Activated CD4-positive, CD25-positive, alpha-beta regulatory T cell treated with anti-CD3 and anti-CD28 coated beads, Interleukin-2, amount 50 U/mL, for 24 hours (primary cell): ENCODE measurements at regions not wholly inside any gene's neighbourhood (a gene's known extent, or its start where the extent isn't known, plus 50 kb on each side); places are given as distances from the start of the nearest gene placed in this dataset.
"Not testable (repeated sequence)": the region's sequence is repeated elsewhere in the genome, so short reads cannot be mapped to it uniquely, and the experiment has no call there.

ENCODE experiments used
- ATAC-seq, 2 donors: fragments of 150-1000 bp; cut with Tn5 transposase; one replicate each; pipeline ENCODE4 v1.10.0; 2021; ENCODE audit warnings: mild to moderate bottlenecking in 1 of 2, moderate library complexity in 1 of 2

DNA sequence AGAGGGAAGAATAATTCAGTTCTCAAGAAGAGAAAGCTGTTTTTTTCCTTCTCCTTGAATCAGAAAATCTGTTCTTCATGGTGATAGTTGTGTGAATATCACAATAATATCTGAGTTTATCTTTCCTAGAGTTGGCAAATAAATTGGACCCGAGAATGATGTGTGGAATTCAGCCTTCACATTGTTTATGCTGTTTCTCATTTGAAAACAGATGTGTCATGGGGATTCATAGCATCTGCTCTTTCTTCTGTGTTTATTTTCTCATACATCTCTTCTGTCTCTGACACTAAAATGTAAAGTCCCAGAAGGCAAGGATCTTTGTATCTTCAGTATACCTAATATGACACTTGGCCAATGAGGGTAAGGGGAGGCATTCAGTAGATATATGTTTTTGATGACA, 103.6 kb upstream of the SGK1 start:
- no peak for ATAC-seq

DNA sequence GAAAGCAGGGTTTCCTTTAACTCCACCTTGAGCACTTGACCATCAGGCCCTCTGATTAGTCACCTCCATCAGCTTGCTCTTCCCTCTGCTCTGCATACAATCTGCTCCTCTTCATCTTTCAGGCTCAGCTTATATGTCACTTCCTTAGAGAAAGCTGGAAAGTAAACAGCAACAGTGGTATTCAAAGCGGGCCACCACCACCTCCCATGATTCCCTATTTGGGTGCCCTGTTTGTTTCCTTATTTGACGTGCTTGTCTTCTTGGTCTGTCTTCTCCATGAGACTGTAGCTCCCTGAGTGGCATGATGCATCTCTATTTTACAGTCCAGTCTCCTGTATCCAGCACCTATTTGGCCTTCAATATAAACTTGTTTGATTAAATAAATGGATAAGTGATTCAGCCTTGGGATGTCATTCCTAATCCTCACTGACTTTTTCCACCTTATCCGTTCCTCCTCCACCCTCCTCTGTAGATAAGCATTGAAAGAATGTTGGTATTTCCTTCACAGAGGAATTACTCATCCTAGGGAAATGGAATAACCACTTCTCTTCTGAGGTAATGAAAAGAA, 102.8 kb upstream of the SGK1 start:
- no peak for ATAC-seq

DNA sequence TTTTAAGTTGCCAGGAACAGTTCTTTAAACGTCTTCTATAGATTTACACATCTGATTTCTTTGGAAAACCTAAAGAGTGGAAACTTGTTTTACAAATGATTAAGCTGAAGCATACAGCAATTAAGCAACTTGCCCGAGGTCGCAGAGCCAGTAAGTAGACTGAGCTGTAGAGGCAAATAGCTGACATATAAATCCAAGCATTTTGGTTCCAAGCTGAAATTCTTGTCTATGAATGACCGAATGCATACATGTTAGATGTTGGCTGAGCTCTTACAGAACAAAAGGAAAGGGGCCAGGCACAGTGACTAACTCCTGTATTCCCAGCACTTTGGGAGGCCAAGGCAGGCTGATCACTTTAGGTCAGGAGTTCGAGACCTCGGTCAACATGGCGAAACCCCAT, 101.8 kb upstream of the SGK1 start:
- no peak for ATAC-seq

DNA sequence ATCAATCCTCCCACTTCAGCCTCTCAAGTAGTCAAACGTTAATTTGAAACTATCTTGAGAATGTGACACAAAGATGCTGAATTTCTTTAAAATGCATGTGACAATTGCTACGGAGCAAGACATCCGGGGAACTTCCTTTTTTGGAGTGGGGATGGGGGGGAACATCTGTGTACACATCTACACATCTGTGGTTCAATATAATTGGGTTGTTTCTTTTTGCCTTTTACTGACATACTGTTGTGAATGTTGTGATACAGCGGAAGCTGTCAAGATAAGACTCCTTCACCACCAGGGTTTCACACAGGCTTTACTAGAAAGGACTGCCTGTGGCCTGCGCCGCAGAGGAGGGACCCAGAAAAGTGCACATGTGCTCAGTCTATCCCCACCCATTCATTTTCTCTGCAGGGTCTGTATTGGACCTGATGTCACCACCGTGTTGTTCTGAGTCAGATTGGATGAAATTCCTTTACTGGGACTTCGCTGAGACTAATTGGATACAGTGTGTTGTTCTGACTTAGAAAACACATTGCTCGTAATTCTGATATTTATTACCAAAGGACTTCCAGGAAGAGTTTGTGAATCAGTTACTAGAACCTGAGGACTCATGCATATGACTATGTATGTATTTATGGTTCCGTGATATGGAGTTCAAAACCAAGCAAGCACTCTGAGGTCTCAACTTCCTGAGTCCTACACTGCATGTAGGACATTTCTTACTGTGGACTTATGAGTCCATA, 98.7 kb upstream of the SGK1 start:
- ATAC-seq, result peak; percentile 74 to 83

DNA sequence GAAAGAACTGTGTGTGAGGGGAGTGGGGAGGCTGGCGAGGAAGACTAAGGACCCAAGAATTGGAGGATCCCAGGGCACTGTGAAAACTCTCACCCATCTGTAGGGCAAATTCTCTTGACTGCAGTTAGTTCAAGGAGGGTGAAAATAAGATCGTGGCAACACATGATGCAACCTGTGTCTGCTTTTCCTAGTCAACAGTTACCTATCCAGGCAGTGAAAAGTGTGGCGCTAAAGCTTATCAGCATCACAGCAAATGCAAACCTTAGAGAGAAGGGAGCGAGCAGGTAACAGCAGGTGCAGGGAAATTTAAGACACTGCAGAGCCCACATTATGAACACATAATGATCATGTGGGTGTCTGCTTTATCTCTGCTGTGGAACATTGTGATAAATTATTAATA, 97.7 kb upstream of the SGK1 start:
- no peak for ATAC-seq

DNA sequence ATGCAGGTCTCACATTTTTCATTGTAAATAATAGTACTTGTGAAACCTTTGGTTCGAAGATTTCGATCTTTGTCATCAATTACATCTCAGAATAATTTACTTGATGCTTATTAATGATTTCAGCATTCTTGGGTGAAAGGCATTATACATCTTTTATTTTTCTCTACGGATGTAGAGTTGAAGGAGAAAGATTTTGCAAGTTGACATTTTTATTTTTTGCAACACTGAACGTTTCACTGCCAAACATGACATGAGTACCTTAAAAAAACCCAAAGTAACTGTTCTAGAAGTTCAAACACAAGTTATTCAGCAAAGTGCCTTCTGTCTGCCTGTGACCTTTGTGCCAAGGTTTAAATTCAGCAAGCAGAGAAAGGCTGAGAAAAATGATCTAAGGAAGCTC, 97.3 kb upstream of the SGK1 start:
- no peak for ATAC-seq

DNA sequence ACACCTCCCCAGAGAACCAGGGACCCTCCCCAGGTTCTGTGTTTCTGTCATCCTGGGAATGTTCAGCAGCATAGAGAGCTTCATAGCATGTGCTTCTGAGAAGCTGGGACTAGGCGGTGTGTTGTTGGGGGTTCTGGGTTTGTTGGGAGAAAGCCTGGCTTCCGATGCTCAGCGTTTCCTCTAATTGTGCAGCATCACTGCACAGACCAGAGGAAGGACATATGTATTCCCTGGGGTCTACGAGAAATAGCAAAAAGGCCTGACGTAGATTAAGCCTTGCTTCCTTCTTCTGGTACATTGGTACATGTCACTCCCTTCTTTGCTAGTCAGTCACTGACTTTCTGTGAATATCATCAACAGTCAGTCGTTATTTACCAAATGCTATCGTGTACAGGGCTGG, 96.9 kb upstream of the SGK1 start:
- ATAC-seq, result no peak

DNA sequence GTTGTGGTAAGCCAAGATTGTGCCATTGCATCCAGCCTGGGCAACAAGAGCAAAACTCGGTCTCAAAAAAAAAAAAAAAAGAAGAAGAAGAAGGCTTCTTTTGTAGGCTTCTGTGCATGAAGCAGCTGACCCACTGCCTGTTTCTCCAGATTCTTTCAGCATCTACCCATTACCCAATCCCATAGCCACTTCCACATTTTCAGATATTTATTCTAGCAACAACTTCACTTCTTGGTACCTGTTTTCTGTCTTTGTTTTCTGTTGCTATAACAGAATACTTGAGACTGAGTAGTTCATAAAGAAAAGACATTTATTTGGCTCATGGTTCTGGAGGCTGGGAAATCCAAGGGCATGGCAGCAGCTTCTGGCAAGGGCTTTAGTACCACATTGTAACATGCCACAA, 95.3 kb upstream of the SGK1 start:
- no peak for ATAC-seq

DNA sequence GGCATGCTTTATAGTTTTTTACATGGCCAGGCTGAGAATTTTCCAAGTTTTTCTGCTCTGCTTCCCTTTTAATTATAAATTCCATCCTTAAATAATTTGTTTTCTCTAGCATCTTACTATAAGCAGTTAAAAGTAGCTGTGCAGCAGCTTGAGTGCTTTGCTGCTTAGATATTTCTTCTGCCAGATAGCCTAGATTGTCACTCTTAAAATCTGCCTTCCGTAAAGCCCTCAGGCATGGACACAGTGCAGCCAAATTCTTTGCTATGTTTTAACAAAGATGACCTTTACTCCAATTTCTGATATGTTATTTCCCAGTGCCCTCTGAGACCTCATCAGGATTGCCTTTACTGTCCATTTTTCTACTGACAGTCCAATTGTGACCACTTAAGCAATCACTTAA, 92.6 kb upstream of the SGK1 start:
- ATAC-seq, result no peak

DNA sequence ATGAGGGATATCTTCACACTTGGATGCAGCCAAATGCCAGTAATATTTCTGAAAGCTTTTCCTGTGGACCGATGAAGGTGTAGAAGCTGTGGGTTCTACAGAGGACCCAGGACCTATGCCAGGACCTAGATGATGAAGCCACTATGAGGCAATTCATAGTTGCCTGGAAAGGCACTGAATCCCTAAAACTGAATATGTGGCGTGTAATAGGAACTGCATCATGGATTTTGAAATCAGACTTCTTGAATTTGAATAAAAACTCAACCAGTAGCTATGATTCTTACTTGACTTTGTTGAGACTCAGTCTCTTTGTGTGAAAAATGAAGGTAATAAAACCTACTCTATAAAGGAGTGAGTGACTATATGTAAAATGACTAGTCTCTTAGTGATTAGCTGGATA, 89.9 kb upstream of the SGK1 start:
- ATAC-seq, result no peak

DNA sequence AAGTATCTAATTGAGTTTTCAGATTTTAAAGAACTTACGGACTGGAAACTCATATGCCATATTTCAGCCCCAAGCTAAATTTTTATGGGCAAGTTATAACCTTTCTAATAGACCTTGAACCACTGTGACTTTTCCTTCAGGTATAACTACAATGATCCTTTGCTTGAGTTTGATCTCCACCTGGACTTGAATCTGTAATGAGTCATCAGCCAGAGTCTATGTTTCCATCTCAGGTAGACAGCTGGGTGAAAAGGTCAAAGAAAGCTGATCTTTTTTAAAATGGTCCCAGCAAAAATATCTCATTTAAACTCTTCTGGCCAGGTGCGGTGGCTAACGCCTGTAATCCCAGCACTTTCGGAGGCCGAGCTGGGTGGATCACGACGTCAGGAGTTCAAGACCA, 88.4 kb upstream of the SGK1 start:
- ATAC-seq, result no peak

DNA sequence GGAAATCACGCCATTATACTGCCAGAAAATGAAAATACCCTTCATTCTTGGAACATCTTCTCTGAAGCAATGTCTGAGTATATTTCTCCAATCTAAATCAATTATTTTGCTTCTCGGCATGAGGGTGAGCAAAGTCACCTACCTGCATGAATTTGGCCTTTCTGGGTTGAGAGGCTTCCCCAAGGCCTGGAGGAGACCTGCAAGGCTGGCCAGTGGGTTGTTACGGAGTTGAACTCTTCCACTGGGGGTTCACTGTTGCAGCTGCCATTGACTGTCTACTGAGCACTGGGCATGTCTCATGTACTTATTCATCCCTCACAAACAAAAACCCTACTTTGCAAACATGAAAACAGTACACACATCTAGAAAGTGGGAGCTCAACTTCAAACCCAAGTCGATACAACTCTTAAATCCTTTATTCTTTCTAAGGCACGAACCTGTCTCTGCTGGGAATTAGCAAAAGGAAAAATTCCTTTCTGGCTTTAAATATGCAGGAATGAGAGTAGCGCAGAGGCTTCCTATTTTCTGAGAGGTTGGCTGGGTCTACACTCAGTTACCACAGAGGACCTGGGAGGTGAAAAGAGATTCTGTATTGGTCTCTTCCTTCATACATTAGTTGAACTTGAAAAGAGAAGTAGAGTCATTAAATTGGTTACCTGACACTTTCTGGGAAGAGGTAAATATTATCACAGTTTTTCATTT, 87.6 kb upstream of the SGK1 start:
- no peak for ATAC-seq

DNA sequence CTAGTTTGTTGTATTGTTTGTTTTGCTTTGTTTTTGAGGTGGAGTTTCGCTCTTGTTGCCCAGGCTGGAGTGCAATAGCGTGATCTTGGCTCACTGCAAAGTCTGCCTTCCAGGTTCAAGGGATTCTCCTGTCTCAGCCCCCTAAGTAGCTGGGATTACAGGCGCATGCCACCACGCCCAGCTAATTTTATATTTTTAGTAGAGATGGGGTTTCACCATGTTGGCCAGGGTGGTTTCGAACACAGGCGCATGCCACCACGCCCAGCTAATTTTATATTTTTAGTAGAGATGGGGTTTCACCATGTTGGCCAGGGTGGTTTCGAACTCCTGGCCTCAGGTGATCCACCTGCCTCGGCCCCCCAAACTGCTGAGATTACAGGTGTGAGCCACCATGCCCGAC, 85.4 kb upstream of the SGK1 start:
- ATAC-seq, result not testable (repeated sequence)

DNA sequence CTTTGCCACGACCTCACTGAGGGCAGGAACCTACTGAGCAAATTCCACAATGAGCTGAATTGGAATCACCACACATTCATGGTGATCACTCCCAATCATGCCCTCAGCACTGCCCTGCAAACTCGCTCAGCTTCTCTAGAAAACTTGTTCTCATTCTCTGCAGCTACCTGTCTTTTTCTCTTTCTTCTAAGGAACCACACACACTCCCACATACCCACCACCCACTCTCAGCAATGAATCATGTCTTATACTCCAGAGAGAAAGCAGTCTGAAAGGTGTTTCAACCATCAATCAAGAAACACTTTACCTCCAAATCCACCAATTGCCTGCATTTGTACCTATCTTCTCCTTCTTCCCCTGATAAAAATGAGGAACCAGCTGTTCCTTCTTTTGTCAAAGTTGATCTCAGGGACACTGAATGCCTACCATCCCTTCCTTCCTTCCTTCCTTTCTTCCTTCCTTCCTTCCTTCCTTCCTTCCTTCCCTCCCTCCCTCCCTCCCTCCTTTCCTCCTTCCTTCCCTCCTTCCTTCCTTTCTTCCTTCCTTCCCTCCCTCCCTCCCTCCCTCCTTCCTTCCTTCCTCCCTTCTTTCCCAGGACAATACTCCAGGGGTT, 84.6 kb upstream of the SGK1 start:
- peak in 1 of 2 donors; percentile 36 for ATAC-seq

DNA sequence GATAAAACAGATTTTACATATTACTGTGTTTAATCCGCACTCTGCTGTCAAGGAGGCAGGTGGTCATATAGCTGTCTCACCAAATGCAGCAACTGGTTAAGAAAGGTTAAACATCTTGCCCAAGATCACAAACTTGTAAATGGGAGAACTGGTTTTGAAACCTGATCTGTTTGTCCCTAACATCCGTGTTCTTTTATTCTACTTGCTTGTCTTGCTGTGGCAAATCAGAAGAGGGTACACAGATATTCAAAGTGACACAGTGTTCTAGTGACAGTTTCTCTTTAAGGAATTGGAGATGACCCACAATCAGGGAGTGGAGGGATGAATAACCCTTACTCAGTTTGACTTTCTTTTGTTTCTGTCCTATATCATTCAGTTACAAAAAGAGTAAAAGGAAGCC, 83.0 kb upstream of the SGK1 start:
- no peak for ATAC-seq

DNA sequence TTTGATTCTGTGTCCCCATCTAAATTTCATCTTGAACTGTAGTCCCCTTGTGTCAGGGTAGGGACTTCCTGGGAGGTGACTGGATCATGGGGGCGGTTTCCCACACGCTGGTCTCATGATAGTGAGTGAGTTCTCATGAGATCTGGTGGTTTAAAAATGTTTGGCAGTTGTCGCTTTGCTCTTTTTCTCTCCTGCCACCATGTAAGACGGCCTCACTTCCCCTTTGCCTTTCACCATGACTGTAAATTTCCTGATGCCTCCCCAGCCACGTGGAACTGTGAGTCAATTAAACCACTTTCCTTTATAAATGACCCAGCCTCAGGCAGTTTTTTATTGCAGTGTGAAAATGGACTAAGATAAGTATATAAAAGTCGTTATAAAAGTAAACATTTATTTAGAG, 80.5 kb upstream of the SGK1 start:
- peak in 1 of 2 donors; percentile 33 for ATAC-seq

DNA sequence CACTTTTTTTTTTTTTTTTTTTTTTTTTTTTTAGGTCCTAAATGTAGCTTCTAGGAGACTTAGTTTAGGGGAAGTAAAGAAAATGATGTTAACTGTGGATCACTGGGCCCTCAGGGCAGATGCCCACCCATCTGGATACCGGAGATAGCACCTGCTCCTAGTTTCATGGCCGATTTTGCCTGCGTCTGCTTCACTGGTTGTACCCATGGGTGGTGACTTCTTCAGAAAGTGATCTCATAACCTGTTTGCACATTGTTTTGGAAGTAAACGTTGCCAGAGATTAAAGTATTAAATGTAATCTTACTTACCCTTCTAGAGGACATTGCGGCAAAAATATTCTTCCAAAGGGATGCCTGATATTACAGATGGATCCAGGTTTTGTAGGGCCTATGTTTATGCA, 79.8 kb upstream of the SGK1 start:
- ATAC-seq, result no peak

DNA sequence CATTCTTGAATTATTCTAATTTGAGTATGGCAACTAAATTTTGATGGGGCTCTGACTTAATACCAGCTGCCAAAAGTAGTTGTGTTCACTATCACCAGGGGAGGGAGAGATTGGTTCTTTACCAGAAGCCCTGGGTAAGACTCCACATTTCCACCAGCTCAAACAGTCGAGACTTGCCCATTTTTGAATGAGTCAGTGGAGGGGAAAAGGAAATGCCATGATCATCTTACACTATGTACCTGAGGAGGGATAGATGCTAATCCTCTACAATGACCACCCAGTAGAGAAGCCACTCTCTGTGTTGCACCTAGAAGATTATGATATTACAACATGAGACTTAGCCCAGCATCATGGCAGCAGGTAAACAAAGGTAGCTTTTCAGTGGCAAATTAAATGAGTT, 77.0 kb upstream of the SGK1 start:
- no peak for ATAC-seq

DNA sequence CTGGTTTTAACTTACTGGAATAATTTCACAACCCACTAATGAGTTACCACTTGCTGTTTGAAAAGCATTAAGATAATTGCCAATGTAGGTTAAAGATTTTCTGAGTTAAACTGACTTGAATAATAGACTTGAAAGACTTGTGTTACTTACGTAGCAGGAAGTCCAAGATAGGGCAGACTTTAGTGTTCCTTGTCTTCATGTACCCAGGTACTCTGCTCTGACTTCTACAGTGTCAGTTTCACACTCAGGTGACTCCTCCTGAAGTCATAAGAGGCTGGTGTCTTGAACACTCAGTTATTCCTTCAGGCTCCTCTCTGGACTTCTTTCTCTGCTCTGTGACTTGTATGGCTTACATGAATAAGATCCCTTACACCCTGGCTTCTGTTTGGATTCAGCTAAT, 76.3 kb upstream of the SGK1 start:
- ATAC-seq, result peak; percentile 49 to 71

DNA sequence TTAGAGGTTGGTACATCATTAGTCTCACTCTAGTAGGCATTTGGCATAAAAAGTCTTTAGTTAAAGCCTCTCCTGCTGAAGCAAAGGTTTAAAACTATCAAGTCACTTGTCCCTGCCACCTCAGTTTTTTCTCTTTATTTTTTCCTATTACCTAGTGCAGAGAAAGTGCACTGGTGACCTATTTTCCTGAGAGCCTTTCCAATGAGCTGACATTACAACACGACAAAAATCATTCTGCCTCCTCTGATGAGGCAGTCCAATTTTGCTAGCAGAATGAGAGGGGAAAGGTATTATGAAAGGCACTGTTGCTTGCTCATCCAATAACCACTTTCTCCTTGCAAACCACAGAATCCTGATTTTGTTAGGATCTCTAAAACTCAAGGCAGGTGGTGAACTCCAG, 73.3 kb upstream of the SGK1 start:
- no peak for ATAC-seq

DNA sequence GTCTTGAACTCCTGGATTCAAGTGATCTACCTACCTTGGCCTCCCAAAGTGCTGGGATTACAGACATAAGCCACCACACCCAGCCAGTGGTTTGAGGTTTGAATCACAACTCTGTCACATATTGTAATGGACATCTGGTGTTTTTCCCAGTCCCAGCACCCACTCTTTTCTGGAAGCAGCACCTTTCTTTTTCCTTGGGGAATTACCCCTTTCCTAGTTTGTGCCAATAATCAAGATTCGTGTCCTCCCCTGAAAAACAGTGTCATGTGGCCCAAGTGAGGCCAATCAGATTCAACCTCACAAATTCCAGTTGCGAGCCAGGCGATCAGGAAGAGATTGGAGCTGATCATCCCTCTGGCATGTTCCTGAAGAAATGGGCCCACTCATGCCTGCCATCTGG, 71.7 kb upstream of the SGK1 start:
- no peak for ATAC-seq

DNA sequence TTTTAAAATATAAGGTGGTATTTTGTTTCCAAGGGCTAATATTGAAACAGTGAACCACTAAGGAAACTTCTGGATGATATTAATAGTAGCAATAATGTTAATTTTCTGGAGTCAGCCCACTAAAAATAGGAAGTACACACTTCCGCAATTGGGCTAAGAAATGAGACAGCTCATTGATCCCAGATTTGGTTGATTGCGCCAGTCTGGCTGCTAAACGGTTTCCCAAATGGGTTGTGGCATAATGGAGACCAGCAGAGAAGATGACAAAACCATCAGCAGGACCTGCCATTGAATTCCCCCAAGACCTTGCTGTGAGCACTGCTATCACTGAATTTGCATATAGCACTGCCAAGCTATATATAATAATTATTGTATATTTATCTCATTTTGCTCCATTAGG, 71.2 kb upstream of the SGK1 start:
- ATAC-seq, result no peak

DNA sequence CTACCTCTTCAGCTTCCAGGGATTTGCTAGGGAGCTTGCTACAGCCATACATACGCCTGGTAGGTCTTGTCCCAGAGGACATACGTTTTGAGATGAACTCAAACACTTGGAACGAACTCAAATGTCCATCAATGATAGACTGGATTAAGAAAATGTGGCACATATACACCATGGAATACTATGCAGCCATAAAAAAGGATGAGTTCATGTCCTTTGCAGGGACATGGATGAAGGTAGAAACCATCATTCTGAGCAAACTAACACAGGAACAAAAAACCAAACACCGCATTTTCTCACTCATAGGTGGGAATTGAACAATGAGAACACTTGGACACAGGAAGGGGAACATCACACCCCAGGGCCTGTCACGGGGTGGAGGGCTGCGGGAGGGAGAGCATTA, 68.6 kb upstream of the SGK1 start:
- not testable (repeated sequence) for ATAC-seq

DNA sequence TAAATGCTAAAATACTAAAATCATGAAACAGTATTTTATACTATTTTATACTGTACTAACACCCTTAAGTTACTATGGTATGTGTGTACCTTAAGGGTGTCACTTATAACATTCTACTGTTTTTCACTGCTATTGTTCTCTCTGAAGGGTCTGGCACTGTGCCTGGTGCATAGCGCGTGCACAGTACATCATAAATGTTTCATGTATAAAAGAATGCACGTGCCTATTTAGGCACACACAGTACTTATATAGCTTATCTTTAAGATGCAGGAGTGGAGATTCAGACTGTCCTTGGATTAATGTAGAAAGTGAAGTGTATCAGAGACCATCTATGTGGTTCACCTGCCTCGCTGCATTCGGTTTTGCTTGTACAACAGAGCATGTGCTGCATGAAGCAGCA, 64.0 kb upstream of the SGK1 start:
- ATAC-seq, result no peak
